DND-41 (cell line): ENCODE measurements at regions not wholly inside any gene's neighbourhood (a gene's known extent, or its start where the extent isn't known, plus 50 kb on each side); places are given as distances from the start of the nearest gene placed in this dataset.

ENCODE experiments used
- ATAC-seq: fragments of 200-7000 bp; cut with Tn5 transposase; 3 replicates; pipeline ENCODE4 v1.9.1; 2021; ENCODE audit warnings: low read depth; ENCODE audit not compliant: insufficient read depth
- DNase-seq: peaks from one replicate; pipeline ENCODE4 v3.0.0-alpha.2; 2020
- H2AFZ ChIP-seq: 2 replicates; pipeline ENCODE4 v1.6.0; 2012; ENCODE audit warnings: low read depth, low read length
- H3K27ac ChIP-seq: 2 replicates; pipeline ENCODE4 v1.5.1; 2012; ENCODE audit warnings: low read length, inconsistent platforms
- H3K27me3 ChIP-seq: fragments of 200-600 bp; sonication (generic); 2 replicates; pipeline ENCODE4 v1.6.0; 2012; ENCODE audit warnings: low read length, mild to moderate bottlenecking, inconsistent platforms; ENCODE audit not compliant: insufficient read depth, poor library complexity
- H3K36me3 ChIP-seq: 2 replicates; pipeline ENCODE4 v1.5.1; 2012; ENCODE audit warnings: low read length, inconsistent platforms; ENCODE audit not compliant: insufficient read depth
- H3K4me1 ChIP-seq: 2 replicates; pipeline ENCODE4 v1.5.1; 2012; ENCODE audit warnings: mild to moderate bottlenecking, low read length; ENCODE audit not compliant: insufficient read depth
- H3K4me2 ChIP-seq: 2 replicates; pipeline ENCODE4 v1.6.0; 2012; ENCODE audit warnings: mild to moderate bottlenecking, moderate library complexity, low read length, inconsistent platforms; ENCODE audit not compliant: insufficient read depth
- H3K4me3 ChIP-seq, 2 experiments: fragments of 200-600 bp in 1 of 2; shearing (Covaris generic) in 1 of 2; 2 replicates each; pipeline ENCODE4 v1.5.1; 2012 to 2016; ENCODE audit warnings: inconsistent platforms in 2 of 2, low read length in 2 of 2, mild to moderate bottlenecking in 2 of 2, low read depth in 1 of 2, moderate library complexity in 1 of 2
- H3K79me2 ChIP-seq: 2 replicates; pipeline ENCODE4 v1.6.0; 2012; ENCODE audit warnings: low read length, inconsistent platforms; ENCODE audit not compliant: insufficient read depth
- H3K9ac ChIP-seq: 2 replicates; pipeline ENCODE4 v1.6.0; 2012; ENCODE audit warnings: low read depth, mild to moderate bottlenecking, inconsistent platforms, low read length, moderate library complexity
- H3K9me3 ChIP-seq: 2 replicates; pipeline ENCODE4 v1.5.1; 2012; ENCODE audit warnings: low read length, moderate library complexity, mild to moderate bottlenecking, inconsistent platforms; ENCODE audit not compliant: insufficient read depth, severe bottlenecking
- H4K20me1 ChIP-seq: 2 replicates; pipeline ENCODE4 v1.6.0; 2012; ENCODE audit warnings: low read length; ENCODE audit not compliant: insufficient read depth
- CTCF ChIP-seq: IDR thresholded peaks from 2 replicates; pipeline ENCODE4 v1.5.1; 2012; ENCODE audit warnings: borderline replicate concordance, low read length, moderate library complexity, mild to moderate bottlenecking; ENCODE audit not compliant: poor library complexity, severe bottlenecking; ENCODE audit errors: extremely low read depth
- EZH2 ChIP-seq: IDR thresholded peaks from 3 replicates; pipeline ENCODE4 v1.6.1; 2012; ENCODE audit warnings: borderline replicate concordance, low read depth, mild to moderate bottlenecking, moderate library complexity, low read length, inconsistent platforms; ENCODE audit not compliant: severe bottlenecking

DNA sequence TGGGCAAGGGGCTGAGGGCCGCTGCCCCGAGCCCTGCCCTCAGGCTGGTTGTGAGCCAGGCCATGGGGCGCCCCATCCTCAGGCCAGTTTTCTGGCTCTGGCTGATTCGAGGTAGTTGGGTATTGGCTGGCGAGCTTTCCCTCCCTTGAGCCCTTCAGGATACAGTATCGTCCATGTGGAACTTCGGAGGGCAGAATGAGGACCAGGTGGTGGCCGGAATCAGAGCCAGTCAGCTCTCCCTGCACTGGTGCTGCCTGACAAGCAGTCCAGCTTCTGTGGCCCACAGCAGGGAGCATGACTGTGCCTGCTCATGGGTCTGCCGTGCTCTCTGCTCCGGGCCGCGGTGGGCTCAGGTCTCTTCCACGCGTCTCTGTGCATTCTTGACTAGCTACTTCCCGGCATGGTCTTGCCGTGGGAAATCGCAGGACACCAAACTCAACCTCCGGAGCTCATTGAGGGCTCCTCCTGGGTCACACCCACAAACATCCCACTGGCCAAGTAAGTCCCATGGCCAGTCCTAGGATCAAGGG, 1289.3 kb downstream of the BRD1 start:
- DNase-seq: no peak
- Histone ChIP-seq H3K9ac (no peak overlapping the region), H3K4me3 (no peak overlapping the region), H3K9me3 (no peaks in the 10 kb centered on the region), H3K27me3 (no peaks in the 10 kb centered on the region), H3K36me3 (no peaks in the 10 kb centered on the region), H3K4me2 (no peak overlapping the region), H2AFZ (no peak overlapping the region), H3K79me2 (no peaks in the 10 kb centered on the region), H4K20me1 (no peaks in the 10 kb centered on the region), H3K27ac (no peak overlapping the region), H3K4me1 (no peaks in the 10 kb centered on the region)
- TF ChIP-seq CTCF (no peak), EZH2 (no peak)
- ATAC-seq: no peak

DNA sequence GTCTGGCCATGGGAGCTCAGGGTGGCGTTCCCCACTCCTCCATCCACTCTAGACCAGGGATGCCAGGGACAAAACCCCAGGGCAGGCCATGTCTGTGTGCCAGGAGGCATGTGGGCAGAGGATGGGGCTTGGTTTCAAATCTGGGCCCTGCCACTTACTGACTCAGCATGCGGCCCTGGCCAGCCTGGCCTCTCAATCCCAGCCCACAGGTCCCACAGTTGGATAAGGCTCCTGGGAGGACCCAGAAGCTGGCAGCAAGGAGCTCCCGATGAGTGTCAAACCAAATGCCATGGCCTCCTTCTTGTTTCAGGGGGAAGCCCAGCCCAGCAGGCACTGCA, 1290.4 kb downstream of the BRD1 start:
- TF ChIP-seq CTCF: no peak
- TF ChIP-seq EZH2: no peak
- H3K36me3 ChIP-seq: no peaks in the 10 kb centered on the region
- peaks cover 4% of the 10 kb centered on the region; the same call in 1 of the 2 replicates for H4K20me1 ChIP-seq
- no peak overlapping the region for H3K27ac ChIP-seq
- no peaks in the 10 kb centered on the region for H3K27me3 ChIP-seq
- DNase-seq (no peak), ATAC-seq (no peak)
- no peaks in the 10 kb centered on the region for H3K9me3 ChIP-seq
- H3K4me3 ChIP-seq: no peak overlapping the region
- no peaks in the 10 kb centered on the region for H3K79me2 ChIP-seq
- H3K9ac ChIP-seq: no peak overlapping the region
- no peak overlapping the region for H2AFZ ChIP-seq
- H3K4me1 ChIP-seq: no peaks in the 10 kb centered on the region
- H3K4me2 ChIP-seq: no peak overlapping the region

GRCh38 chr22:48536541-48537342, 1290.9 kb downstream of the BRD1 start:
- no peaks in the 10 kb centered on the region for H3K36me3 ChIP-seq
- H3K27me3 ChIP-seq: no peaks in the 10 kb centered on the region

More at GRCh38 chr22:48536541-48537342, 1290.9 kb downstream of the BRD1 start:
- no peak for ATAC-seq
- Histone ChIP-seq H3K79me2 (no peaks in the 10 kb centered on the region), H3K9ac (no peak overlapping the region), H3K27ac (no peak overlapping the region), H3K9me3 (no peaks in the 10 kb centered on the region), H3K4me3 (no peak overlapping the region), H4K20me1 (peaks cover 4% of the 10 kb centered on the region; the same call in 1 of the 2 replicates), H3K4me2 (no peak overlapping the region), H3K4me1 (no peaks in the 10 kb centered on the region), H2AFZ (no peak overlapping the region)
- no peak for DNase-seq
- TF ChIP-seq EZH2 (no peak), CTCF (no peak)
